SK-N-MC (cell line): ENCODE measurements at regions not wholly inside any gene's neighbourhood (a gene's known extent, or its start where the extent isn't known, plus 50 kb on each side); places are given as distances from the start of the nearest gene placed in this dataset.

Experiments used
- EZH2 ChIP-seq: fragments of 200-600 bp; sonication (generic); IDR thresholded peaks from one replicate; pipeline ENCODE4 v1.6.1; 2017; ENCODE audit warnings: antibody characterized with exemption
- POLR2AphosphoS5 ChIP-seq: IDR thresholded peaks from 2 replicates; pipeline ENCODE4 v1.6.1; 2012; ENCODE audit warnings: mild to moderate bottlenecking, low read depth, low read length, borderline replicate concordance

- no peak for TF ChIP-seq POLR2AphosphoS5
- no peak for TF ChIP-seq EZH2
Observed at GRCh38 chr3:102225407-102226132, 209.2 kb upstream of the ZPLD1 start.
